Rectal smooth muscle tissue (tissue), 1 donor: ENCODE measurements at regions not wholly inside any gene's neighbourhood (a gene's known extent, or its start where the extent isn't known, plus 50 kb on each side); places are given as distances from the start of the nearest gene placed in this dataset.
"Not testable (repeated sequence)": the region's sequence is repeated elsewhere in the genome, so short reads cannot be mapped to it uniquely, and the experiment has no call there.

Experiments
- H3K27ac ChIP-seq: one replicate; pipeline ENCODE4 v1.7.0; 2013; ENCODE audit warnings: low read depth, low read length, inconsistent platforms
- H3K27me3 ChIP-seq: one replicate; pipeline ENCODE4 v1.7.0; 2013; ENCODE audit warnings: low read length; ENCODE audit not compliant: control insufficient read depth, insufficient read depth
- H3K36me3 ChIP-seq: one replicate; pipeline ENCODE4 v1.7.0; 2013; ENCODE audit warnings: low read length; ENCODE audit not compliant: control insufficient read depth, insufficient read depth
- H3K4me1 ChIP-seq: one replicate; pipeline ENCODE4 v1.7.0; 2013; ENCODE audit warnings: low read length; ENCODE audit not compliant: control insufficient read depth, insufficient read depth
- H3K4me3 ChIP-seq: one replicate; pipeline ENCODE4 v1.7.0; 2013; ENCODE audit warnings: low read length
- H3K9ac ChIP-seq: one replicate; pipeline ENCODE4 v1.7.0; 2013; ENCODE audit warnings: low read length

- no peak overlapping the region for H3K27ac ChIP-seq
- no peaks in the 10 kb centered on the region for H3K4me1 ChIP-seq
- H3K36me3 ChIP-seq, result no peaks in the 10 kb centered on the region
- H3K27me3 ChIP-seq, result no peaks in the 10 kb centered on the region
- no peak overlapping the region for H3K4me3 ChIP-seq
- H3K9ac ChIP-seq, result no peak overlapping the region
Measured at GRCh38 chr14:22184157-22184829, 404.7 kb downstream of the DAD1 start.

- Histone ChIP-seq H3K4me1 (no peaks in the 10 kb centered on the region), H3K27ac (no peak overlapping the region), H3K27me3 (no peaks in the 10 kb centered on the region), H3K36me3 (no peaks in the 10 kb centered on the region), H3K9ac (no peak overlapping the region), H3K4me3 (no peak overlapping the region)
Measured at GRCh38 chr14:22180045-22180444, 409.0 kb downstream of the DAD1 start.

GRCh38 chr14:22179190-22179589 lies 409.8 kb downstream of the DAD1 start:
- Histone ChIP-seq H3K4me1 (no peaks in the 10 kb centered on the region), H3K36me3 (no peaks in the 10 kb centered on the region), H3K27me3 (no peaks in the 10 kb centered on the region), H3K9ac (no peak overlapping the region), H3K4me3 (no peak overlapping the region), H3K27ac (no peak overlapping the region)

- Histone ChIP-seq H3K27ac (no peak overlapping the region), H3K9ac (no peak overlapping the region), H3K27me3 (no peaks in the 10 kb centered on the region), H3K4me1 (no peaks in the 10 kb centered on the region), H3K36me3 (no peaks in the 10 kb centered on the region), H3K4me3 (no peak overlapping the region)
Measured at GRCh38 chr14:22178333-22178839, 410.6 kb downstream of the DAD1 start.

GRCh38 chr14:22177870-22178269 lies 411.2 kb downstream of the DAD1 start:
- Histone ChIP-seq H3K4me1 (no peaks in the 10 kb centered on the region), H3K27me3 (no peaks in the 10 kb centered on the region), H3K36me3 (no peaks in the 10 kb centered on the region), H3K4me3 (no peak overlapping the region), H3K9ac (no peak overlapping the region), H3K27ac (no peak overlapping the region)

- no peak overlapping the region for H3K4me3 ChIP-seq
- no peaks in the 10 kb centered on the region for H3K27me3 ChIP-seq
- no peak overlapping the region for H3K9ac ChIP-seq
- H3K4me1 ChIP-seq, result no peaks in the 10 kb centered on the region
- H3K36me3 ChIP-seq, result no peaks in the 10 kb centered on the region
- no peak overlapping the region for H3K27ac ChIP-seq
Measured at GRCh38 chr14:22176957-22177356, 412.1 kb downstream of the DAD1 start.

- not testable (repeated sequence) for H3K9ac ChIP-seq, H3K4me3 ChIP-seq, H3K27ac ChIP-seq, H3K27me3 ChIP-seq, H3K4me1 ChIP-seq, H3K36me3 ChIP-seq
Measured at GRCh38 chr14:22175278-22175558, 413.8 kb downstream of the DAD1 start.

- H3K27ac ChIP-seq, result no peak overlapping the region
- no peak overlapping the region for H3K4me3 ChIP-seq
- H3K4me1 ChIP-seq, result no peaks in the 10 kb centered on the region
- no peaks in the 10 kb centered on the region for H3K36me3 ChIP-seq
- no peaks in the 10 kb centered on the region for H3K27me3 ChIP-seq
- H3K9ac ChIP-seq, result no peak overlapping the region
Measured at GRCh38 chr14:22174412-22175277, 414.4 kb downstream of the DAD1 start.

GRCh38 chr14:22168092-22168955 lies 420.7 kb downstream of the DAD1 start:
- H3K9ac ChIP-seq, result no peak overlapping the region
- no peaks in the 10 kb centered on the region for H3K27me3 ChIP-seq
- no peak overlapping the region for H3K27ac ChIP-seq
- no peaks in the 10 kb centered on the region for H3K36me3 ChIP-seq
- H3K4me3 ChIP-seq, result no peak overlapping the region
- H3K4me1 ChIP-seq, result no peaks in the 10 kb centered on the region

GRCh38 chr14:22164616-22165015 lies 424.4 kb downstream of the DAD1 start:
- no peak overlapping the region for H3K27ac ChIP-seq
- no peaks in the 10 kb centered on the region for H3K27me3 ChIP-seq
- H3K4me3 ChIP-seq, result no peak overlapping the region
- H3K9ac ChIP-seq, result no peak overlapping the region
- no peaks in the 10 kb centered on the region for H3K36me3 ChIP-seq
- H3K4me1 ChIP-seq, result no peaks in the 10 kb centered on the region

- Histone ChIP-seq H3K9ac (no peak overlapping the region), H3K4me1 (no peaks in the 10 kb centered on the region), H3K36me3 (no peaks in the 10 kb centered on the region), H3K27me3 (no peaks in the 10 kb centered on the region), H3K27ac (no peak overlapping the region), H3K4me3 (no peak overlapping the region)
Measured at GRCh38 chr14:22163051-22163450, 426.0 kb downstream of the DAD1 start.

- Histone ChIP-seq H3K27me3 (no peaks in the 10 kb centered on the region), H3K4me1 (no peaks in the 10 kb centered on the region), H3K9ac (no peak overlapping the region), H3K36me3 (no peaks in the 10 kb centered on the region), H3K27ac (no peak overlapping the region), H3K4me3 (no peak overlapping the region)
Measured at GRCh38 chr14:22159957-22160356, 429.1 kb downstream of the DAD1 start.
